GM18520 (cell line): ENCODE measurements at regions not wholly inside any gene's neighbourhood (a gene's known extent, or its start where the extent isn't known, plus 50 kb on each side); places are given as distances from the start of the nearest gene placed in this dataset.

Source experiments
- ATAC-seq: cut with Tn5 transposase; IDR thresholded peaks from one replicate; pipeline ENCODE4 v1.9.1; 2021; ENCODE audit not compliant: unreplicated experiment

GRCh38 chr9:85264695-85265094 lies 477.1 kb downstream of the AGTPBP1 start:
- ATAC-seq, result no peak

GRCh38 chr9:85263288-85263687 lies 478.5 kb downstream of the AGTPBP1 start:
- ATAC-seq, result no peak

DNA sequence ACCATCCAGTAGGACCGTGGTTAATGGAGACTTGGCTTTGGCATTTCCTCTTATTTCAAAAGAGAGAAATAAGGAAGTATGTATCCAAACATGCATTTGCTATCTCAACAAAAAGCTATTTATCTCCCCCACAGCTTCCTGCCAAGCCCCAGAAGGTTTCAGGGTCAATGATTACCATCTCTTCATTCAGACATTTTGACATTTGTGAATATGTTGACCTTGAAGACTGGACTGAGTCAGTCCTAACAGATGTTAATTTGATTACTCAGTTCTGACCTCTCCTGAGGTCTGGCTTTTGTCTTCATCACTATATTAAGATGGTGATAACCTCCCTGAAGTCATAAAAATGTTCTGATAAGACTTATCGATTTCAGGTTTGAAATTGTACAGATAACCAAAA lies 479.4 kb downstream of the AGTPBP1 start:
- no peak for ATAC-seq

- ATAC-seq, result no peak
Measured at GRCh38 chr9:85260275-85260845, 481.4 kb downstream of the AGTPBP1 start.

DNA sequence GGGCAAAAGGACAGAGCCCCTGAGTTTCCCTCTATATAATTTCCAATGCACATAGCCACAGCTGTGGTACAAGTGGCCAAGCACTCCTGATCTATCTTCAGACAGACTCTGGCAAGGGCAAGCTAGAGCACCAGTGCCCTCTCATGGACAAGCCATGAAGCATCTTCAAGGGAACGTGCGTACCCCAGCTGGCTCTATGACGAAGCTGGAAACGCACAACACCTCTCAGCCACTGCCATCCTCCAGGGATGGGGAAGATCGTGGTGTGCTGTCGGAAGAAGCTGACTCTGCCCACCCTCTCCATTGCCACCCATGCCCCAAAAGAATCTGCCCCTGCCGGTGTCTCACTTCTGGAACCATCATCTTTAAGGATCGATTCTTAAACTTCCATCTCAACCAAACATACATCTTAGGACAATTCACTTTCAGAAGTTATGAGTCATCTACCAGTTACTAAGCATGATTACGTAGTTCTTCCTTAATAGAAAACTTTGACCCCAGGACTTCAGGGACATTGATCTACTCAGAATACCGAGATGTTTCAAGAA lies 482.9 kb downstream of the AGTPBP1 start:
- peak; percentile 53 for ATAC-seq

DNA sequence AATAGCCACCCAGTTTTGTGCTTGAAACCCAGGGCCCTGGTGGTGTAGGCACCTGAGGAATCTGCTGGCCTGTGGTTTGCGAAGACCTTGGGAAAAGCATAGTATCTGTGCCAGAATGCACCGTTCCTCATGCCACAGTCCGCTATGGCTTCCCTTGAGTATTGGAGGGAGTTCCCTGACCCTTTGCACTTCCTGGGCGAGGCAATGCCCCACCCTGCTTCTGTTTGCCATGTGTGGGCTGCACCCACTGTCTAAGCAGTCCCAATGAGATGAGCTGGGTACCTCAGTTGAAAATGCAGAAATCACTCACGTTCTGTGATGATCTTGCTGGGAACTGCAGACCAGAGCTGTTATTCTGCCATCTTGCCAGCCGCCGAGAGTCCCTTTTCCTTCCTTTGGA lies 483.5 kb downstream of the AGTPBP1 start:
- no peak for ATAC-seq

DNA sequence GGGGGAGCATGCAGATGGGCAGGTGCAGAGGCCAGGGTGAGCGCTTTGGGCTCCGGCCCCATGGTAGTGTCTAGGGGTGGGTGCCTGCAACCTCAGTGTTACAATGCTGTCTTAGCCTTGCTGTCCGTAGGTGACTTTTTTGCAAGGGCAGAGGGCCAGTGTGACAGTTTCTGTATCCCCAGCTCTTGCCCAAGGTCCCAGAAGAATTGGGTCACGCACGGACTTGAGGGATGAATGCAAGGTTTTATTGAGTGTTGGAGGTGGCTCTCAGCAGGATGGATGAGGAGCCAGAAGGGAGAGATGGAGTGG lies 492.5 kb downstream of the AGTPBP1 start:
- no peak for ATAC-seq

- no peak for ATAC-seq
Measured at GRCh38 chr9:85248514-85249312, 493.0 kb downstream of the AGTPBP1 start.

- ATAC-seq, result no peak
Measured at GRCh38 chr9:85246541-85246940, 495.2 kb downstream of the AGTPBP1 start.

DNA sequence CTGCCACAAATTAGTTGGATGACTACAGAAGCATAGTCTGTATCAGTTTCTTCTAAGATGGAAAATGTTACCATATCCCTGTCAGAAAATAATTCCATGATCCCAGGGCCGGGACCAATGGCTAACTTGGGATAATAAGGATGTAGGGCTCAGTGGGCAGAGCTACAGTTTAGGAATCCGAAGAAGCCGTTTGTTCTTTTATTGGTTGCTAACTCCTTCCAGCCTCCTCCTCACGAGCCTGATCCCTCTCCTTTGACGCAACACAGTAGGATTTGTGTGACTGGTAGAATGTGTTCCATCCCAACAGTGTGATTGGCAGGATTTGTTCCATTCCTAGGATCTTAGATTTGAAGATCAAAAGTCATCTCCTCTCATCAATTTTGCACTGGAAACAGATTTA lies 496.9 kb downstream of the AGTPBP1 start:
- no peak for ATAC-seq

DNA sequence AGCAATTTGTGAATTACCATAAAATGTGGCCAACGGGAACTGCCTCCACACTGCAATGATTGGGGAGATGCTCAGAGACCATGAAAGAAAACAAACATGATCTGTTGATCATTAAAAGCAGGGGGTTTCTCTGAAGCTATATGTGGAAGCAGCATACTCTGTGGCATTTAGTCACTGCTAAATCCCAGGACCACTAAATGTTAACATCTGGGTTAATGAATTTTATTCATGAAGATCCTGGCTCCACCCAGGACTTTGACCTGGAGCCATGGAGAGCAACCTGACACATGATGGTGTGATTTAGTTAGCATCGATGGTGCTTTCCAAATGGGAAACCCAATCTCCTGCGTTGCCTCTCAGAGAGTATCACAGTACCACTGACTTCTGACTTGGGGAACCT lies 497.8 kb downstream of the AGTPBP1 start:
- no peak for ATAC-seq

- no peak for ATAC-seq
Measured at GRCh38 chr9:85237478-85237877, 504.3 kb downstream of the AGTPBP1 start.

DNA sequence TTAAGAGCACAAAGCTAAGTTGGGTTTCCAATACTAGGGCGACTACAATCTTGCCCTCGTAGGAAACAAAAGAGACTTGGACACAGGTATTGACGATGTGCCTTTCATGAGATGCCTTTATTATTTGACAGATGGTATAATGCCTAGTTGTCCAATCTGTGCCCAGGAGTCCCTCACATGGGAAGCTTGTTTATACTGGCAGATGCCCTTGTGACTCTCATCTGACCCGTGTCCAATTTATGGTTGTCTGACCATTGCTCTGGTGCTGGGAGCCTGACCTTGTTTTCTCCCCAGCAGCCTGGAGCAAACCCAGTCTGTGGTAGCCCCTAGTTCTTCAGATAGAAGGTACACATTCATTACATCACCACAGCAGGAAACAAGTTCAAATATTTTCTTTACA lies 511.7 kb downstream of the AGTPBP1 start:
- no peak for ATAC-seq

GRCh38 chr9:85228111-85228855 lies 513.5 kb downstream of the AGTPBP1 start:
- ATAC-seq, result no peak

- ATAC-seq, result no peak
Measured at GRCh38 chr9:85225180-85225579, 516.6 kb downstream of the AGTPBP1 start.

DNA sequence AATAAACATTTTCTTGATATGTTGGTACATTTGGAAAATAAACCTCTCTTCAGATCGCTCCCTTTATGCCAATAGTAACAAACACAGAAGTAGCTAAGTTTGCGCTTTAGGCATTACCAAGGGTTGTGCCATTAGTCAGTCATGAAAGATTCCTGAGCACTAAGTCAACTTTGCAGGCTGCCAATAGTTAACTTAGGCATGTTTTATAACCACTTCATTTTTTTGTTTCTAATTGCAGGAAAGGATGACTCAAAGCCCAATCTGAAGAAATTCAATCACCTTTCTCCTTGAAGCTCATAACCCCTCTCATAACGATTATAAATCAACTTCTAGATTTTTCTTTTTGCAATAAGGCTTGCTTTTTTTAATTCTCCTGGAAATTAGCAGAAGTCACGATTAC lies 517.0 kb downstream of the AGTPBP1 start:
- ATAC-seq, result no peak

- no peak for ATAC-seq
Measured at GRCh38 chr9:85224301-85224700, 517.5 kb downstream of the AGTPBP1 start.

DNA sequence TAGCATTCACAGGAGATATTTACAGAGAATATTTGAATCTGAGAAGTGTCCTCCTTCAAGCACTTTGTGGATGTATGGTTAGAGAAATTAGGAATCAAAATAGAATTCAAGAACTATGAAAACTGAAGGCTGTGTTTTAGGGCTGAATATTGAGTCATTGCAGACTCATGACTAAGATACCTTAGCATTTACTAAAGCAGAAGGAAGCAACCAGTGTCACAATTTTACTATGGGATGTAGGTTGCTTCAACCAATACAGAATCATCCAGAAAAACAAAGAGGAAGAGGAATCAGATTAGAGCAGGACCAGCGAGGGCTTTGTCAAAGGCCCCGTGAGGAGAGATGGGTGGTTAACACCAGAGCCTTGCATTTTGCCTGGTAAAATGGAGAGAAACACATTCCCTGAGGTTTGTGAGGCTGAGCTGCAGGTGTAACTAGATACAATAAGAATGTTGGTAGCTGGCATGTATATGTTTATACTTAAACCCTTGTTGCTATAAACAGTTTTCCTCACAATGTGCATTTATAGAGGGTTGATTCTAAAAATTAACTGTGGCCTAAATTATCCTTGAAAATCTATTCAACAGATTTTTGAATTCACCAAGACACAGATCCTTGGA lies 518.1 kb downstream of the AGTPBP1 start:
- no peak for ATAC-seq

DNA sequence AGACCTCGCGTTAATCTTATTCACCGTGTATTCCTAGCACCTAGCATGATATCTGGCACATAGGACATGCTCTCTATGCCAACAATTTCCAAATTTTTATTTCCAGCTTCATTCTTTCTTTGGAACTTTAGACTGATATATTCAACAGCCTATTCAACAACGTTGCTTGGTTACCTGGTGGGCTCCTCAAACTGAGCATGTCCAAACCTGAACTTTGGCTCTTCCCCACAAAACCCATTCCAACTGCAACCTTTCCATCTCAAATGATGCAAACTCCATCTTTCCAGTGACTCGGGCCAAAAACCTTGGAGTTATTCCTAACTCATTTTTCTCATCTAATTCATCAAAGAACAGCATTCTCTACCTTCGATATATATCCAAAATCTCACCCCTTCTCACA lies 525.2 kb downstream of the AGTPBP1 start:
- ATAC-seq, result no peak

DNA sequence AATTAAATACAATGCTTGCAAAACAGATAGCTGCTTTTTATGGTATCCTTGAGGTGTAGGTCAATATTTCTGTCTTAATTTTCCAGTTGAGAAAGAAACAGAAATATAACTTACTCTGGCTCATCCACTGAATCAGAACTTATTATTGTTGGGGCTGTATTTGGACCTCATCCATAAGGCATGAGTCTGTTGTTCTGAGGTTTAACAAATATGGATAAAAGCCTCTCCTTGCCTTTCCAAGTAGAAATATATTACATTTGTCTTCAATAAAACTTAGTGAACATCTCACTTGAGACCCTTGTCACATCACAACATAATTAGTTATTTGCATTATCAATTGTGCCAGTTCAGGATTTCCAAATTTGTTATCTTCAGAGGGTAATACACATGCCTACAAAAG lies 525.8 kb downstream of the AGTPBP1 start:
- no peak for ATAC-seq

DNA sequence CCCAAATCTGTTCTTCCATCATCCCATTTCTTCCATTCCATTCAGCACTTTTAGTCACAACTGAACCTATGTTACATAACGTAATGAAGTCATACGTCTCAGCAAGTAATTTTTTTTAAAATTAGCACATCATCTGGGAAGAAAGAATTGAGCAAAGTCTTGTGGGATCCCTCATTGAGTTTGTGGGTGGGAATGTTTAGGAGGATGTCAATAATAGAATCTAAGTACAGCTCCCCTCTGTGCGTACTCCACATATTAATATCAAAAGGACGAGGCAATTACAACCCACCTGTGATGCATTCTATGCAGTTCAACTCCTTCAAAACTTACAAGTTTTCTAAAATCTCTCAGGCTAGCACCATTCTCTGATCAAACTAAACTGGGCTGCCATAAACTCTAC lies 526.3 kb downstream of the AGTPBP1 start:
- ATAC-seq, result no peak
